Hepatocyte (in vitro differentiated cells): ENCODE measurements at regions not wholly inside any gene's neighbourhood (a gene's known extent, or its start where the extent isn't known, plus 50 kb on each side); places are given as distances from the start of the nearest gene placed in this dataset.

Experiments used
- CTCF ChIP-seq: fragments of 200-600 bp; sonication (generic); IDR thresholded peaks from 2 replicates; pipeline ENCODE4 v1.5.1; 2016; ENCODE audit warnings: antibody characterized with exemption, mild to moderate bottlenecking; ENCODE audit not compliant: poor library complexity
- EZH2 ChIP-seq: fragments of 200-600 bp; sonication (generic); IDR thresholded peaks from 2 replicates; pipeline ENCODE4 v1.6.1; 2016; ENCODE audit warnings: antibody characterized with exemption, mild to moderate bottlenecking, borderline replicate concordance
- EZH2phosphoT487 ChIP-seq: fragments of 200-600 bp; sonication (generic); IDR thresholded peaks from one replicate; pipeline ENCODE4 v1.6.1; 2018; ENCODE audit warnings: antibody characterized with exemption, mild to moderate bottlenecking, low read depth, moderate library complexity; ENCODE audit not compliant: unreplicated experiment, severe bottlenecking

- TF ChIP-seq CTCF = no peak
- TF ChIP-seq EZH2 = no peak
- no peak for TF ChIP-seq EZH2phosphoT487
These were observed 687.7 kb downstream of the MATN1 start for GRCh38 chr1:30035522-30036228.
